Stomach (tissue), 8 donors: ENCODE measurements at regions not wholly inside any gene's neighbourhood (a gene's known extent, or its start where the extent isn't known, plus 50 kb on each side); places are given as distances from the start of the nearest gene placed in this dataset.

Experiments used
- DNase-seq, 2 donors: peaks; one replicate each; pipeline versions ENCODE4 v3.0.0 to v3.0.0-alpha.2; 2013 to 2019
- H3K27ac ChIP-seq, 5 donors: fragments of 200-600 bp in 4 of 5; sonication (generic) in 4 of 5; one replicate each; pipeline ENCODE4 v1.5.1; 2013 to 2019; ENCODE audit warnings: mild to moderate bottlenecking in 1 of 5, moderate library complexity in 1 of 5
- H3K27me3 ChIP-seq, 3 donors: fragments of 200-600 bp; sonication (generic); one replicate each; pipeline ENCODE4 v1.5.1; 2017 to 2019; ENCODE audit warnings: mixed run types in 1 of 3
- H3K36me3 ChIP-seq, 4 donors: fragments of 200-600 bp; sonication (generic); 1 replicate in 3 of 4; 2 replicates in 1 of 4; pipeline ENCODE4 v1.5.1; 2016 to 2019
- H3K4me1 ChIP-seq, 4 donors: fragments of 200-600 bp; sonication (generic); one replicate each; pipeline ENCODE4 v1.5.1; 2016 to 2019
- H3K4me3 ChIP-seq, 4 donors: fragments of 200-600 bp; sonication (generic) in 3 of 4; one replicate each; pipeline ENCODE4 v1.5.1; 2016 to 2019; ENCODE audit warnings: mild to moderate bottlenecking in 1 of 4
- H3K9me3 ChIP-seq, 4 donors: fragments of 200-600 bp; sonication (generic); one replicate each; pipeline ENCODE4 v1.5.1; 2016 to 2019
- EP300 ChIP-seq: sonication (generic); formaldehyde crosslinking; IDR thresholded peaks from one replicate; pipeline ENCODE4 v1.6.1; 2017; ENCODE audit warnings: antibody characterized with exemption
- POLR2A ChIP-seq, 4 donors: fragments of 450-650 bp; IDR thresholded peaks; one replicate each; pipeline ENCODE4 v1.6.1; 2016; ENCODE audit warnings: antibody characterized with exemption in 4 of 4, control low read depth in 2 of 4, mild to moderate bottlenecking in 1 of 4, moderate library complexity in 1 of 4
- POLR2AphosphoS5 ChIP-seq, 3 donors: sonication (generic); formaldehyde crosslinking; IDR thresholded peaks; one replicate each; pipeline ENCODE4 v1.6.1; 2016; ENCODE audit warnings: antibody characterized with exemption in 3 of 3
- WGBS, 5 donors: extraction: QIAGEN DNeasy Blood & Tissue Kit in 3 of 5; methylation state at CpG; one replicate each; pipeline versions ENCODE4 v1.1.5 to v1.1.7; 2013 to 2018; 5-methylcytosine and 5-hydroxymethylcytosine counted together
- intact Hi-C: fragments of 100-400 bp; cut with DNase I; formaldehyde crosslinking; loops from one replicate; pipeline ENCODE4 v1.15.1; 2023; ENCODE audit warnings: low total_unique reads
- TF ChIP-seq, protein P1 (sequence below), 7 experiments: fragments of 450-650 bp in 4 of 7; fragments of 200-600 bp in 3 of 7; sonication (generic) in 3 of 7; IDR thresholded peaks; one replicate each; pipeline ENCODE4 v1.5.1; 2016 to 2019; ENCODE audit warnings: antibody characterized with exemption in 7 of 7, control low read depth in 2 of 7, mild to moderate bottlenecking in 1 of 7
- donor health status: healthy with polysubstance abuse.
- donor health status: Bipolar disorder and iron deficiency.
- donor health status: healthy.

DNA sequence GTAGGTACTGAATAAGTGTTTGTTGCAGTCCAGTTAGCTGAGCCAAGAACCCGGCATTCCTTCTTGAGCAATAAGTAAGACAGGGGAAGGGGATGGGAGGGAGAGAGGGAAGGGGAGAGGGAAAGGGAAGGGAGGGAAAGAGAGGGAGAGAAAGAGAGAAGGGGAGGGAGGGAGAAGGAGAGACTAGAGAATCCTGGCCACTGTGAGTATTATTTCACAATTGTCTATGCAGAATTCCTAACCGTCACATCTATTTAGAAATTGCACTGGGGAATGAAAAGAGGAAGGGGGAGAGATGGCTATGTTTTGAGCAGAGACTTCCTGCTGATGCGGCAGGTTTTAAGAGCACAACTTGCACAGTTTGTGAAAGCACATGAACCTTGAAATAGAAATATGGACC is 251.4 kb upstream of the ZMIZ1 start:
- Histone ChIP-seq H3K27me3 (no peaks in the 10 kb centered on the region), H3K4me3 (no peak overlapping the region), H3K9me3 (peaks cover 0 to 1% (median 0%) of the 10 kb centered on the region in 4 donors), H3K36me3 (no peaks in the 10 kb centered on the region), H3K4me1 (peaks cover 0 to 14% (median 7%) of the 10 kb centered on the region in 4 donors), H3K27ac (no peak overlapping the region)
- TF ChIP-seq POLR2AphosphoS5 (IDR thresholded peaks at IDR 0.05) (no peak), EP300 (no peak), POLR2A (IDR thresholded peaks at IDR 0.05) (no peak)
- TF ChIP-seq, protein P1, sequence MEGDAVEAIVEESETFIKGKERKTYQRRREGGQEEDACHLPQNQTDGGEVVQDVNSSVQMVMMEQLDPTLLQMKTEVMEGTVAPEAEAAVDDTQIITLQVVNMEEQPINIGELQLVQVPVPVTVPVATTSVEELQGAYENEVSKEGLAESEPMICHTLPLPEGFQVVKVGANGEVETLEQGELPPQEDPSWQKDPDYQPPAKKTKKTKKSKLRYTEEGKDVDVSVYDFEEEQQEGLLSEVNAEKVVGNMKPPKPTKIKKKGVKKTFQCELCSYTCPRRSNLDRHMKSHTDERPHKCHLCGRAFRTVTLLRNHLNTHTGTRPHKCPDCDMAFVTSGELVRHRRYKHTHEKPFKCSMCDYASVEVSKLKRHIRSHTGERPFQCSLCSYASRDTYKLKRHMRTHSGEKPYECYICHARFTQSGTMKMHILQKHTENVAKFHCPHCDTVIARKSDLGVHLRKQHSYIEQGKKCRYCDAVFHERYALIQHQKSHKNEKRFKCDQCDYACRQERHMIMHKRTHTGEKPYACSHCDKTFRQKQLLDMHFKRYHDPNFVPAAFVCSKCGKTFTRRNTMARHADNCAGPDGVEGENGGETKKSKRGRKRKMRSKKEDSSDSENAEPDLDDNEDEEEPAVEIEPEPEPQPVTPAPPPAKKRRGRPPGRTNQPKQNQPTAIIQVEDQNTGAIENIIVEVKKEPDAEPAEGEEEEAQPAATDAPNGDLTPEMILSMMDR (IDR thresholded peaks at IDR 0.05), result no peak
- peak in 1 of 2 donors; percentile 70 for DNase-seq
- intact Hi-C loops, result no loop called here
- WGBS, 5 donors, result 44 to 69% (median 66%) methylated on average over 3 of the region's 3 CpGs

DNA sequence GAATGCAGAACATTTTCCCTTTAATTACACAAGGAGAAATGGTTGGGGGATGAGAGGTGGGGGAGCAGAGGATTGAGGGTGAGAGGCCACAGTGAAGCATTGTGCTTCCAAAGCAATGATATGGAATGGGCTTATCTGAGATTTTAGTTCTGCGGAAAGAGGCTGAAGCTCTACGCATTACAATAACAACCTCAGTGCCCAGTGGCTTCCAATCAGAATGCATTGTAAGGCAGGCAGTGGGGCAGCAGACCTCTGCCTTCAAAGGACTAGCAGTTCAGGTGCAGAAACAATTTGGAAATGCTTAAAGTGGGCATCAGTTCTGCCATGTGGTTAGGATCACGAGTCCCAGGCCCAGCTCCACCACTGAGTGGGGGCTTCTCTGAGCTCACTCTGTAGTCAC is 251.0 kb upstream of the ZMIZ1 start:
- no peak for TF ChIP-seq EP300
- TF ChIP-seq, protein P1 (IDR thresholded peaks at IDR 0.05), result no peak
- no peak for TF ChIP-seq POLR2A (IDR thresholded peaks at IDR 0.05)
- TF ChIP-seq POLR2AphosphoS5 (IDR thresholded peaks at IDR 0.05), result no peak
- Histone ChIP-seq H3K36me3 (no peaks in the 10 kb centered on the region), H3K4me3 (no peak overlapping the region), H3K4me1 (peaks cover 0 to 14% (median 7%) of the 10 kb centered on the region in 4 donors), H3K27me3 (no peaks in the 10 kb centered on the region), H3K9me3 (peaks cover 0 to 6% (median 2%) of the 10 kb centered on the region in 4 donors), H3K27ac (no peak overlapping the region)
- no peak for DNase-seq
- intact Hi-C loops, result no loop called here
- 82 to 95% (median 92%) methylated on average over 3 of the region's 3 CpGs for WGBS, 5 donors

DNA sequence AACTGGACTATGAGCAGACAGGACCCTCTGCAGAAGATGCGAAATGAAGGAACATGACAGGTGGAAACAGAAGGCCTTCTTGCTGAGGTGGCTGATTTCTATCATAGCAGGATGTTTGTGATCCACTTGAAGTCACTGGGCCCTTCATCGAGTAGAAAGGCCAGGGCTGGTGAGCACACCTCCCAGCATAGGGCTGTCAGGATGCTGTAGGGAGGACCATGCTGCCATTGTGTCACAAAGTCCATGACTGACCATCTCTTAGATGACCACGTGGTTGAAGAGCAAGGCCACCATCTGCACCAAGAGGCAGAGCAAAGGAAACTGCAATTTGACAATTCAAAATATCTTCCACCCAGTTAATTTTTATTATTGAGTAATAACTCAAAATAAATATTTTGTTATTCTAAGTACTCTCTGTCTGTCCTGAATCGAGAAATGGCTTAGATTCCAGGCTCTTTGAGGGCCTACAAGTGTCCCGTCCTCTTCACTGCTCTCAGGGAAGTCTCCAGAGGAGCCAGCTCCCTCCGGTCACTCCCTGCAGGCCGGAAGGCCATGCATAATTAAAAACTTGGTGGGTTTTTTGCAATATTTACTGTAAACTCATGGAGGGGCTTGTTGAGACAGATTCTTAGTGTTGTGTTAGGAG is 249.3 kb upstream of the ZMIZ1 start:
- Histone ChIP-seq H3K4me3 (no peak overlapping the region), H3K9me3 (peaks cover 0 to 7% (median 3%) of the 10 kb centered on the region in 4 donors), H3K27ac (peak overlapping the region in 1 of 5 donors; percentile 14), H3K27me3 (no peaks in the 10 kb centered on the region), H3K4me1 (peaks cover 0 to 14% (median 7%) of the 10 kb centered on the region in 4 donors), H3K36me3 (no peaks in the 10 kb centered on the region)
- no peak for DNase-seq
- intact Hi-C loops, result no loop called here
- no peak for TF ChIP-seq EP300
- WGBS, 5 donors, result 79 to 90% (median 85%) methylated on average over 7 of the region's 7 CpGs

DNA sequence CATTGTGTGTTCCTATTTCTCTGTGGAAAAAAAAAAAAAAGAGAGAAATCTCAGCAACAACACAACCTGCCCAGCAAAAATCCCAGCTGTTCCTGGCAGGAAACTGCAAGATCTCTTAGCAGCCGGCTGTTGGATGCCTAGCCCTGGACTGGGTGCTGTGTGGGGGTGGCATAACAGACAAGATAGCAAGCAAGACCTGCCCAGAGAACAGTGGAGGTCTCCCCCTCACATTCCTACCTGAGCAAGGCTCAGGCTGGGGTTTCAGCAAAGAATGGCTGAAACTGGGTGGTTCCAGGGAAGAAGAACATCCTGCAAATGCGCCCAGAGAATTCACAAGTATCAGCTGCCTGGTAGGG is 248.8 kb upstream of the ZMIZ1 start:
- peak overlapping the region in 1 of 5 donors; percentile 14 for H3K27ac ChIP-seq
- no peaks in the 10 kb centered on the region for H3K36me3 ChIP-seq
- no peaks in the 10 kb centered on the region for H3K27me3 ChIP-seq
- peaks cover 0 to 7% (median 3%) of the 10 kb centered on the region in 4 donors for H3K9me3 ChIP-seq
- TF ChIP-seq POLR2AphosphoS5 (IDR thresholded peaks at IDR 0.05), result no peak
- TF ChIP-seq, protein P1 (IDR thresholded peaks at IDR 0.05), result no peak
- TF ChIP-seq EP300, result no peak
- no peak for TF ChIP-seq POLR2A (IDR thresholded peaks at IDR 0.05)
- no peak for DNase-seq
- intact Hi-C loops, result no loop called here
- H3K4me3 ChIP-seq, result no peak overlapping the region
- H3K4me1 ChIP-seq, result peaks cover 0 to 14% (median 7%) of the 10 kb centered on the region in 4 donors
- WGBS, 5 donors, result 66 to 87% (median 75%) methylated on average over 2 of the region's 2 CpGs

DNA sequence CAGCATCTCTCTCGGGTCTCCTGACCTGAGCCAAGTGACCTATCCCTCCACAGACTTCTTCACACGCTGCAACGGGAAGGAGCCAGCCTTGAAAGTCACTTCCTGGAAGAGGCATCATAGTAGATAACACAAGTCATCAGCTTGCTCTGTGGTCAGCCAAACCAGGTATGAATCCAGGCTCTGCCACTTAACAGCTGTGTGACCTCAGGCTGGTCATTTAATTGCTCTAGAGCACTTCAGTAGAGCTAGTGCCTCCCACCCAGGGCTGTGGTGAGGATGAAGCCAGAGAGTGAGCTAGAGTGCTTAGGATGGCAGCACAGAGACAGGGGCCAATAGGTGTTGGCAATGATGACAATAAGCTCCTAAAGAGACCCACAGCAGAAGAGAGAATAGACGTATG is 247.7 kb upstream of the ZMIZ1 start:
- DNase-seq, result no peak
- TF ChIP-seq POLR2A (IDR thresholded peaks at IDR 0.05) (no peak), EP300 (no peak)
- intact Hi-C loops, result no loop called here
- Histone ChIP-seq H3K27ac (no peak overlapping the region), H3K27me3 (no peaks in the 10 kb centered on the region), H3K4me1 (peaks cover 0 to 14% (median 7%) of the 10 kb centered on the region in 4 donors), H3K9me3 (peaks cover 0 to 7% (median 3%) of the 10 kb centered on the region in 4 donors), H3K36me3 (no peaks in the 10 kb centered on the region), H3K4me3 (no peak overlapping the region)
- 80 to 82% (median 81%) methylated on average over 4 of the region's 4 CpGs for WGBS, 5 donors
